H1 (cell line): ENCODE measurements at regions not wholly inside any gene's neighbourhood (a gene's known extent, or its start where the extent isn't known, plus 50 kb on each side); places are given as distances from the start of the nearest gene placed in this dataset.
A peak's percentile ranks its signal among the peaks of the same experiment; 100 is the strongest.
"Not testable (repeated sequence)": the region's sequence is repeated elsewhere in the genome, so short reads cannot be mapped to it uniquely, and the experiment has no call there.

Source experiments
- CTCF ChIA-PET: fragments of 300-600 bp; sonication (Branson Sonifier 250); formaldehyde crosslinking; loops from one replicate; lab custom pipeline; 2021; ENCODE audit not compliant: partially characterized antibody; lab: Charles Lee
- POLR2A ChIA-PET: fragments of 300-600 bp; sonication (Branson Sonifier 250); formaldehyde crosslinking; loops from one replicate; lab custom pipeline; 2021; ENCODE audit warnings: inconsistent platforms; ENCODE audit not compliant: partially characterized antibody; lab: Charles Lee
- DNase-seq, 2 experiments: peaks; one replicate each; pipeline versions ENCODE4 v3.0.0 to v3.0.0-alpha.2; 2010 to 2022; ENCODE audit warnings: low spot score in 2 of 2, low read depth in 1 of 2, mixed read lengths in 1 of 2
- FAIRE-seq: peaks from 2 replicates; lab custom pipeline; 2011; peaks lifted over from hg19 to GRCh38; lab: Jason Lieb, UNC
- H2AFZ ChIP-seq: 2 replicates; pipeline ENCODE4 v1.8.1; 2012; ENCODE audit warnings: low read length, inconsistent platforms
- H2AK5ac ChIP-seq: 2 replicates; pipeline ENCODE4 v1.6.1; 2013; ENCODE audit warnings: low read depth, low read length
- H2BK120ac ChIP-seq: replicated peaks from 2 replicates; pipeline ENCODE3; 2013; ENCODE audit warnings: low read depth, low read length, inconsistent platforms
- H2BK12ac ChIP-seq: 2 replicates; pipeline ENCODE4 v1.6.1; 2013; ENCODE audit warnings: low read depth, low read length
- H2BK15ac ChIP-seq: 2 replicates; pipeline ENCODE4 v1.6.1; 2013; ENCODE audit warnings: low read length
- H2BK20ac ChIP-seq: 2 replicates; pipeline ENCODE4 v1.6.1; 2013; ENCODE audit warnings: low read length
- H2BK5ac ChIP-seq: 2 replicates; pipeline ENCODE4 v1.6.1; 2013; ENCODE audit warnings: low read depth, low read length
- H3K14ac ChIP-seq: 2 replicates; pipeline ENCODE4 v1.6.1; 2013; ENCODE audit warnings: inconsistent platforms; ENCODE audit not compliant: insufficient read length
- H3K18ac ChIP-seq: 2 replicates; pipeline ENCODE4 v1.6.1; 2013; ENCODE audit warnings: low read length; ENCODE audit errors: extremely low read depth
- H3K23ac ChIP-seq: 2 replicates; pipeline ENCODE4 v1.6.1; 2013; ENCODE audit warnings: inconsistent platforms; ENCODE audit not compliant: insufficient read length
- H3K23me2 ChIP-seq: 2 replicates; pipeline ENCODE4 v1.6.1; 2013; ENCODE audit warnings: low read depth, low read length
- H3K27ac ChIP-seq: 2 replicates; pipeline ENCODE4 v1.6.1; 2011; ENCODE audit warnings: low read depth, low read length, inconsistent platforms
- H3K27me3 ChIP-seq, 4 experiments: replicated peaks in 1 of 4; 1 replicate in 1 of 4; 2 replicates in 3 of 4; pipeline versions ENCODE4 v1.6.1 to v1.8.1; 2011 to 2013; ENCODE audit warnings: low read length in 3 of 4, mild to moderate bottlenecking in 3 of 4, inconsistent platforms in 2 of 4, mixed read lengths in 2 of 4, moderate library complexity in 1 of 4; ENCODE audit not compliant: control insufficient read depth in 3 of 4, insufficient read depth in 3 of 4; ENCODE audit errors: extremely low read depth in 1 of 4
- H3K36me3 ChIP-seq, 4 experiments: 2 replicates each; pipeline versions ENCODE4 v1.6.1 to v1.8.1; 2011 to 2013; ENCODE audit warnings: mild to moderate bottlenecking in 4 of 4, low read length in 3 of 4, moderate library complexity in 2 of 4, control low read depth in 1 of 4, inconsistent platforms in 1 of 4; ENCODE audit not compliant: insufficient read depth in 4 of 4, control insufficient read depth in 2 of 4
- H3K4ac ChIP-seq: replicated peaks from 2 replicates; pipeline ENCODE3; 2013; ENCODE audit warnings: low read length, low read depth, mixed read lengths, inconsistent platforms; ENCODE audit not compliant: insufficient read length
- H3K4me1 ChIP-seq, 4 experiments: replicated peaks in 1 of 4; 1 replicate in 1 of 4; 2 replicates in 3 of 4; pipeline versions ENCODE4 v1.6.1 to v1.8.1; 2011 to 2013; ENCODE audit warnings: low read length in 3 of 4, inconsistent platforms in 2 of 4, mixed read lengths in 1 of 4; ENCODE audit not compliant: insufficient read depth in 4 of 4, control insufficient read depth in 3 of 4
- H3K4me2 ChIP-seq, 2 experiments: 2 replicates each; pipeline versions ENCODE4 v1.6.1 to v1.8.1; 2011 to 2013; ENCODE audit warnings: low read depth in 2 of 2, low read length in 2 of 2, control low read depth in 1 of 2, inconsistent platforms in 1 of 2, mild to moderate bottlenecking in 1 of 2; ENCODE audit not compliant: insufficient read depth in 1 of 2
- H3K4me3 ChIP-seq, 4 experiments: fragments of 200-600, 300-600 bp in 1 of 4; sonication (generic), shearing (Covaris generic), sonication (Bioruptor Twin) in 1 of 4; 2 replicates each; pipeline versions ENCODE4 v1.5.1 to v1.8.1; 2011 to 2016; ENCODE audit warnings: low read length in 4 of 4, low read depth in 3 of 4, control low read depth in 2 of 4, inconsistent platforms in 2 of 4, mild to moderate bottlenecking in 2 of 4, mixed read lengths in 1 of 4, moderate library complexity in 1 of 4; ENCODE audit not compliant: insufficient read depth in 2 of 4; ENCODE audit errors: extremely low read depth in 1 of 4
- H3K56ac ChIP-seq: replicated peaks from 2 replicates; pipeline ENCODE3; 2013; ENCODE audit warnings: low read depth, mild to moderate bottlenecking, mixed read lengths, low read length, inconsistent platforms; ENCODE audit not compliant: insufficient read length
- H3K79me1 ChIP-seq: 2 replicates; pipeline ENCODE4 v1.6.1; 2013; ENCODE audit warnings: low read depth, low read length, control low read depth
- H3K79me2 ChIP-seq, 2 experiments: 2 replicates each; pipeline versions ENCODE4 v1.6.1 to v1.8.1; 2012 to 2013; ENCODE audit warnings: low read length in 2 of 2, mild to moderate bottlenecking in 2 of 2, inconsistent platforms in 1 of 2; ENCODE audit not compliant: insufficient read depth in 2 of 2, control insufficient read depth in 1 of 2
- H3K9ac ChIP-seq, 4 experiments: replicated peaks in 1 of 4; 1 replicate in 1 of 4; 2 replicates in 3 of 4; pipeline versions ENCODE4 v1.6.1 to v1.8.1; 2011 to 2013; ENCODE audit warnings: low read depth in 3 of 4, low read length in 3 of 4, control low read depth in 2 of 4, mild to moderate bottlenecking in 2 of 4, moderate library complexity in 2 of 4, inconsistent platforms in 1 of 4; ENCODE audit errors: extremely low read depth in 1 of 4
- H3K9me3 ChIP-seq, 2 experiments: 2 replicates each; pipeline versions ENCODE4 v1.6.1 to v1.8.1; 2012 to 2013; ENCODE audit warnings: mild to moderate bottlenecking in 2 of 2, moderate library complexity in 2 of 2, control low read depth in 1 of 2, inconsistent platforms in 1 of 2, low read depth in 1 of 2, low read length in 1 of 2, mixed read lengths in 1 of 2; ENCODE audit not compliant: insufficient read depth in 2 of 2
- H4K20me1 ChIP-seq, 2 experiments: replicated peaks in 1 of 2; 2 replicates each; pipeline versions ENCODE3 to v1.8.1; 2011 to 2013; ENCODE audit warnings: inconsistent platforms in 2 of 2, low read length in 2 of 2, mild to moderate bottlenecking in 1 of 2; ENCODE audit not compliant: insufficient read depth in 2 of 2, control insufficient read depth in 1 of 2
- H4K5ac ChIP-seq: 2 replicates; pipeline ENCODE4 v1.6.1; 2013; ENCODE audit warnings: low read length, low read depth, mixed read lengths, inconsistent platforms; ENCODE audit not compliant: insufficient read length
- H4K8ac ChIP-seq: 2 replicates; pipeline ENCODE4 v1.8.0; 2013; ENCODE audit warnings: mild to moderate bottlenecking, moderate library complexity, low read length, inconsistent platforms; ENCODE audit not compliant: insufficient read depth; ENCODE audit errors: extremely low read depth
- H4K91ac ChIP-seq: replicated peaks from 2 replicates; pipeline ENCODE3; 2013; ENCODE audit warnings: low read length, mixed read lengths, inconsistent platforms; ENCODE audit not compliant: insufficient read length
- WGBS, 2 experiments: shearing (Covaris generic) in 1 of 2; methylation state at CpG; one replicate each; pipeline versions ENCODE4 v1.1.6 to v1.1.7; 2013 to 2015; ENCODE audit warnings: low lambda C conversion rate in 2 of 2, mixed read lengths in 2 of 2, inconsistent platforms in 1 of 2, low coverage in 1 of 2, missing lambda C conversion rate in 1 of 2; ENCODE audit not compliant: insufficient replicate concordance in 2 of 2, insufficient coverage in 1 of 2, insufficient read length in 1 of 2; ENCODE audit errors: extremely low coverage in 1 of 2, missing lambda C conversion rate in 1 of 2; 5-methylcytosine and 5-hydroxymethylcytosine counted together

DNA sequence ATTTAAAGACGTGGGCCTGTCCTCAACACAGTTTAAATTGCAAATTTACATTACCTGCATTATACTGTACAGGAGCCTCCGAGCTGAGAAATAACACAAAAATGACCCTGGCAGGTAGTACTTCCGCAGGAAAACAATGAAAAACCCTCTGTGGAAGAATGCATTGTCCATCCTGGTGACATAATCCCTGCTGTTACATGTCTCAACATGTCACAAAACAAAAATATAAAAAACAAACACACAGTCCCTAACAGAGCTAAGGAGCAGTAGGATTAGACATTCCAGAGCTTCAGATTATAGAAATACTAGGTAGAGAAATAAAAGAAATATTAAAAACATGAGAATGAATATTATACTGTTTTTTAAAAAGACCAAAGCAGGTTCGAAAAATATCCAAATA is 359.2 kb downstream of the SRGAP2C start:
- peak; percentile 91 for FAIRE-seq
- H3K23ac ChIP-seq, H3K56ac ChIP-seq, H3K4me1 ChIP-seq, H3K4me2 ChIP-seq, H4K8ac ChIP-seq, H3K9me3 ChIP-seq, H3K27ac ChIP-seq, H4K91ac ChIP-seq, H4K20me1 ChIP-seq, H3K4me3 ChIP-seq, H3K36me3 ChIP-seq, H3K79me2 ChIP-seq, H2AK5ac ChIP-seq, H4K5ac ChIP-seq, H3K27me3 ChIP-seq, H2BK120ac ChIP-seq, DNase-seq, H2BK12ac ChIP-seq, H3K9ac ChIP-seq, POLR2A ChIA-PET, H3K18ac ChIP-seq, H2BK5ac ChIP-seq, H3K23me2 ChIP-seq, H2BK20ac ChIP-seq, H3K14ac ChIP-seq, H3K4ac ChIP-seq, H3K79me1 ChIP-seq, H2AFZ ChIP-seq, CTCF ChIA-PET, H2BK15ac ChIP-seq: not testable (repeated sequence)
- 87% methylated on average over 4 of the region's 4 CpGs; no CpG with 5 or more reads in 1 of the 2 experiments for WGBS, 2 experiments
